GM12872 (cell line): ENCODE measurements at regions not wholly inside any gene's neighbourhood (a gene's known extent, or its start where the extent isn't known, plus 50 kb on each side); places are given as distances from the start of the nearest gene placed in this dataset.

Experiments used
- TF ChIP-seq, protein P1 (sequence below): IDR thresholded peaks from 3 replicates; pipeline ENCODE4 v1.5.1; 2011; ENCODE audit warnings: low read depth, mild to moderate bottlenecking, low read length, moderate library complexity; ENCODE audit not compliant: insufficient read depth

- TF ChIP-seq, protein P1, sequence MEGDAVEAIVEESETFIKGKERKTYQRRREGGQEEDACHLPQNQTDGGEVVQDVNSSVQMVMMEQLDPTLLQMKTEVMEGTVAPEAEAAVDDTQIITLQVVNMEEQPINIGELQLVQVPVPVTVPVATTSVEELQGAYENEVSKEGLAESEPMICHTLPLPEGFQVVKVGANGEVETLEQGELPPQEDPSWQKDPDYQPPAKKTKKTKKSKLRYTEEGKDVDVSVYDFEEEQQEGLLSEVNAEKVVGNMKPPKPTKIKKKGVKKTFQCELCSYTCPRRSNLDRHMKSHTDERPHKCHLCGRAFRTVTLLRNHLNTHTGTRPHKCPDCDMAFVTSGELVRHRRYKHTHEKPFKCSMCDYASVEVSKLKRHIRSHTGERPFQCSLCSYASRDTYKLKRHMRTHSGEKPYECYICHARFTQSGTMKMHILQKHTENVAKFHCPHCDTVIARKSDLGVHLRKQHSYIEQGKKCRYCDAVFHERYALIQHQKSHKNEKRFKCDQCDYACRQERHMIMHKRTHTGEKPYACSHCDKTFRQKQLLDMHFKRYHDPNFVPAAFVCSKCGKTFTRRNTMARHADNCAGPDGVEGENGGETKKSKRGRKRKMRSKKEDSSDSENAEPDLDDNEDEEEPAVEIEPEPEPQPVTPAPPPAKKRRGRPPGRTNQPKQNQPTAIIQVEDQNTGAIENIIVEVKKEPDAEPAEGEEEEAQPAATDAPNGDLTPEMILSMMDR, result no peak
Observed at GRCh38 chr15:89404023-89404422, 69.4 kb upstream of the POLG start.

DNA sequence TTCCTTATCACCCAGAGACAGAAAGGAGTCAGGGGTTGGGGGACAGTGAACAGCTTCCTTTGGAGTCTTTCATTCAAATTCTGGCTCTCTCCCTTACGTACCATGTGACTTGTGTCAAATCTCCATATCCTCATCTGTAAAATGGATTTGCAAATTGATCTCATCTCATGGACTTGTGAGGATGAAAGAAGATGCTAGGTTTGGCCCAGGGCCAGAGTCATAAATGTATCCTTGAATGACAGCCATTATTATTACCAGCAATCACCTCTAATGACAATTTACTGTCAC lies 67.8 kb upstream of the POLG start:
- TF ChIP-seq, protein P1, result no peak

GRCh38 chr15:89401631-89402517 lies 67.2 kb upstream of the POLG start:
- TF ChIP-seq, protein P1, result no peak

DNA sequence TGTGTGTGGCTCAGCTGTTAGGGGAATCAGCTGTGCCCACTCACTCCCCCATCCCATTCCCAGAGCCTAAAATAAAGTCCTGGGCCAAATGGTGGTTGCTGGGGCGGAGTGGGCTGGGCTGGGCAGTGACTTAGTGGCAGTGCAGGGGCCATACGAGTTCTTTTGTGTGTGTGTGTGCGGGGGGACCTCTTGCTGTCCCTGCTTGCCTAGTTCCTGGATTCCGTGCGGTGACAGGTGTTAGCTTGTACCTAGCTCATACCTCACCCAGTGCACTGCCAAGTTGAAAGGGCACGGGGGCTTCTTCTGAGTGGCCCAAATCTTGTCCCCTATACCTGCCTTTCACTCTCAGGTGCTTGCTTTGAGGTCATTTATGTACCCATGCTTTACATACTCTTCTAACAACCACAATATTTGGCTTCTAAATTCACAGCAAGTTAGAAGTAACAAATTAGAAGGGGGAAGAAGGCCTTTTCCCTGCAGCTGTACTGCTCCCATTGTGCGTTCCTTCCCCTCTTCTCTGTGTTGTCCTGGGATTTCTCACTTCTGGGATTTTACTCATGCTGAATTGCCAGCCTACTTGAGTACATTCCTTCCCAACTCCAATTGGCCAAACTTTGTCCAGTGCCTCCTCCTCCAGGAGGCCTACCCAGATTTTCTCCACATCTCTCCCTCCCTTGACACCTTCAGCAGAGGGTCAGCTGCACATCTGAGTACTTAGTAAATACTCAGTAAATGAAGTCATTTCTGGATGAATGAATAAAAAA lies 66.3 kb upstream of the POLG start:
- TF ChIP-seq, protein P1, result no peak

DNA sequence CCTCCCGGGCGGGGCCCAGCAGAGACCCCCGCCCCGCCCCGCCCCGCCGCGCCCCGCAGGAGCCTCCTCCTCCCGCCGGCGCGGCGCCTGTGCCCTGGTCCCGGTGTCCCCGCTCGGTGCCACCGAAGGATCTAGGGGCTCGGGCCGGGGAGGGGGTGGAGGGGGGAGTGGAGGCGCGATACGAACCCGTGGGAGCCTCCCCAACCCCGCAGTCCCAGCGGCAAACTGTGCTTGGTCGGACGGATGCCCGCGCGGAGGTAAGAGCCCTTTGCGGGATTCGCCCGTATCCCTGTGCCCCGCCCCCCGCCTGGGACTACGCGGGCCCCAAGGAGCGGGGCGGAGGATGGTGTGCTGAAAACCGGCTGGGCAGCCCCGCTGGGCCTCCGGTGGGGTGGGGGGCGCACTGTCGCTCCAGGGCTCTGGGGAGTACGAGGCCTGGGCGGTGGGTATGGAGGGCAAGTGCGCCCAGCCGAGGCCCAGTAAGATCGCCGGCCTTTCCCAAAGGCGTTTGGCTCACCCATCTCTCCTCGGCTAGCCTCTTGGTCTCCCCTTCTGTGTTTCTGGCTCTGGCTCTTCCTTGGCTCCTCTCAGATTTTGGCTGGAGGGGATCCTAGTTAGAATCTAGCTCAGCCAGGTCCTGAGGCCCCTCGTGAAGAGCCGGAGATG lies 65.6 kb upstream of the POLG start:
- TF ChIP-seq, protein P1, result no peak

DNA sequence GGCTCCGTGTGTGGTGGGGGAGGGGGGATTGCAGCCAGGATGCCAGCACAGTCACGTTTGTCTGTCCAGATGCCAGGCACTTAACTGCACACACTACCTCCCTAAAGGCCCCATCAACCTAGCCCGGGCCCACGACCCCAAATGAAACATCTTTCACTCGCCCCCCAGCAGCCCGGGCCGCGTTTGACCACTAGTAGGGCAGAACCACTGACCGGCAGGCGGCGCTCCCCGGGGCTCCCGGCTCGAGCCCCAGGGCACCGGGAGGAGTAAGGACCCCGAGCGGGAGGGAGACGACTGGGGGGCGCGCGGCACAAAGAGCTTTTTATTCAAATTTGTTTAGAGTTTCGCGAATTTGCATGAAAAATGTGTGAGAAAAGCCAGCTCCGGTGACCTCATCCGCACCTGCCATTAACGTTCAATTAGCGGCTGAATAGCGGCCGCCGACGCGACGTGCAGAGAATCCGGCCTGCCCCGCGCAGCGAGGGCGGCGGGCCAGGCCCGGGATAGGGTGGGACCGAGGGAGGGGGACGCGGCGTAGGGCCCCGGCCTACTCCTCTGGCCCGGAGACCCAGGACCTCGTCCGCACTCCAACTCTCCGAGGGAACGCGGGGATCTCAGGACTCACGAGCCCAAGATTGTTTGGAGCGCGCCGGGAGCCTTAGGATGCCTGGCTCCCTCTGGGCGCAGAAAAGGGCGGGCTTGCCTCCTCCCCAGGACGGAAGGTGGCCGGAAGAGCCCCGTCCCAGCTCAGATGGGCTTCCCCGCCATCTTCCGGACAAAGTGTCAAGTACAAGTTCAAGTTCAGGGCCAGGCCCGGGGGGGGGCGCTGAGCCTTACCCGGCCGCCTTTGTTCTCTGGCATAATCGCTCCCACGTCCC lies 64.9 kb upstream of the POLG start:
- TF ChIP-seq, protein P1, result peak; percentile 64

GRCh38 chr15:89398896-89399237 lies 64.2 kb upstream of the POLG start:
- TF ChIP-seq, protein P1, result no peak
